GM12892 (cell line): ENCODE measurements at regions not wholly inside any gene's neighbourhood (a gene's known extent, or its start where the extent isn't known, plus 50 kb on each side); places are given as distances from the start of the nearest gene placed in this dataset.
"Not testable (repeated sequence)": the region's sequence is repeated elsewhere in the genome, so short reads cannot be mapped to it uniquely, and the experiment has no call there.

Source experiments
- DNase-seq: peaks from one replicate; pipeline ENCODE4 v3.0.0; 2011; ENCODE audit not compliant: insufficient read length
- FAIRE-seq: peaks from 2 replicates; lab custom pipeline; 2011; peaks lifted over from hg19 to GRCh38; lab: Jason Lieb, UNC
- POLR2A ChIP-seq: IDR thresholded peaks from 2 replicates; pipeline ENCODE4 v1.6.1; 2011; ENCODE audit warnings: low read depth, low read length, control low read depth
- POLR2AphosphoS5 ChIP-seq: IDR thresholded peaks from 2 replicates; pipeline ENCODE4 v1.6.1; 2011; ENCODE audit warnings: low read depth, low read length, control low read depth
- TAF1 ChIP-seq: IDR thresholded peaks from 2 replicates; pipeline ENCODE4 v1.6.1; 2011; ENCODE audit warnings: low read depth, mild to moderate bottlenecking, control low read depth, low read length, borderline replicate concordance

- no peak for TF ChIP-seq POLR2AphosphoS5
- TF ChIP-seq POLR2A = no peak
- no peak for TF ChIP-seq TAF1
- DNase-seq (no peak), FAIRE-seq (no peak)
These were observed 259.9 kb upstream of the DDHD1 start for GRCh38 chr14:53412819-53413675.

- DNase-seq (no peak), FAIRE-seq (no peak)
- TF ChIP-seq TAF1 (no peak), POLR2AphosphoS5 (no peak), POLR2A (no peak)
These were observed 258.0 kb upstream of the DDHD1 start for GRCh38 chr14:53411125-53411524.

DNA sequence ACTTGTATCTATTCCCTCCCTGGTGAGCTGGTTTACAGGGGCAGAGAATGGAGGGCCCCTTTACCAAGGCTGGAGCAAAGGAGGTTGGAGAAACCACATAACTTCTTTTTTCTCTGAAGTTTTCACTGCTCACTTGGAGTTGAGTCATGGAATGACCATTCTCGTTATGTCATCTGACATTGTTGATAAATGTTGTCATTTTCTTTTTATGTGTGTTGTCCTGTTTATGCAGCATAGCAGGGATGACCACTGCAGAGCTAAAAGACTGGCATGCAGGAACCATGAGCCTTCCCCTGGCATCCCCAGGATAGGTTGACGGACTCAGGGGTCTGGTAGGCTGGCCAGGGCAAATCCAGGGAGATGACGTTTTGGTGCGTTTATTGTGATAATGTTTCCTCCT is 256.8 kb upstream of the DDHD1 start:
- TF ChIP-seq POLR2A (no peak), POLR2AphosphoS5 (no peak), TAF1 (no peak)
- no peak for DNase-seq

GRCh38 chr14:53409289-53409688 is 256.2 kb upstream of the DDHD1 start:
- FAIRE-seq = no peak
- no peak for DNase-seq
- TF ChIP-seq POLR2A = no peak
- no peak for TF ChIP-seq POLR2AphosphoS5
- no peak for TF ChIP-seq TAF1

More for the DNA sequence above, 256.8 kb upstream of the DDHD1 start:
- no peak for FAIRE-seq

- no peak for DNase-seq
- no peak for FAIRE-seq
- TF ChIP-seq TAF1 = no peak
- no peak for TF ChIP-seq POLR2A
These were observed 255.2 kb upstream of the DDHD1 start for GRCh38 chr14:53408175-53408879.

- DNase-seq (no peak), FAIRE-seq (no peak)
- TF ChIP-seq TAF1 = no peak
These were observed 253.4 kb upstream of the DDHD1 start for GRCh38 chr14:53406519-53406918.

GRCh38 chr14:53401646-53402045 is 248.5 kb upstream of the DDHD1 start:
- DNase-seq = no peak
- TF ChIP-seq POLR2AphosphoS5 (no peak), POLR2A (no peak), TAF1 (no peak)
- FAIRE-seq = no peak

DNA sequence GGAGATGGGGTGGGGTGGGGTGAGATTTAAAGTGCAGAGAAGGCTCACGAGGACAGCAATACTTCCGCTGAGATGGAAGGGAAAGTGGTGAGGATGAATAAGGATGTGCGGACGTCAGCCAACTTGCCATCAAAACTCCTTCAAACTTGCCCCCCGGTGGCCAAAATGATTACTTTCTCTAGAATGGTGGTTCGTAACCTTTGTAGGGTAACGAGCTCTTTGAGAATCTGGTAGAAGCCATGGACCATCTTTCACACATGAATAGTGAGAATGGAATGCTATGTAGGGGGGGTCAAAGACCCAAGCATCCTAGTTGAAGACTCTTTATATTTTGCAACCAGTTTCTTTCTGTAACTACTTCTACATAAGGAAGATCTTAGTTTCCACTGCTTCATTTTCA is 245.9 kb upstream of the DDHD1 start:
- no peak for FAIRE-seq
- DNase-seq = no peak
- TF ChIP-seq POLR2AphosphoS5 = no peak
- no peak for TF ChIP-seq POLR2A
- no peak for TF ChIP-seq TAF1

DNA sequence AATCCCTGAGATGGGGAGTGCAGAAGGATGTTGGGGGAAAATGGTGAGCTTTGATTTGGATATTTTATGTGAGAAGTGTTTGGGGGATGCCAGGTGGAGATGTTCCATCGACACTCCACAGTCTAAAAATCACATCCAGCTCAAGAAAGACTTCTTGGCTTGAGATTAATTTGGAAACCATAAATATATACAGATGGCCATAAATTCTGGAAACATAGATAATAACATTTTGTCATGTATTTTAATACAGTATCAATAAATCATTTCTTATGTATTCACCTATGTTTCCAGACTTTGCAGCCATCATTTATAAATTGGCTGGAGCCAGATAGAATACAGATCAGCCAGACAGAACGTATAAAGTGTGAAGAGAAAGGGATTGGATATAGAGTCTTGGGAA is 245.5 kb upstream of the DDHD1 start:
- no peak for TF ChIP-seq POLR2AphosphoS5
- no peak for TF ChIP-seq POLR2A
- TF ChIP-seq TAF1 = no peak
- DNase-seq (no peak), FAIRE-seq (no peak)

DNA sequence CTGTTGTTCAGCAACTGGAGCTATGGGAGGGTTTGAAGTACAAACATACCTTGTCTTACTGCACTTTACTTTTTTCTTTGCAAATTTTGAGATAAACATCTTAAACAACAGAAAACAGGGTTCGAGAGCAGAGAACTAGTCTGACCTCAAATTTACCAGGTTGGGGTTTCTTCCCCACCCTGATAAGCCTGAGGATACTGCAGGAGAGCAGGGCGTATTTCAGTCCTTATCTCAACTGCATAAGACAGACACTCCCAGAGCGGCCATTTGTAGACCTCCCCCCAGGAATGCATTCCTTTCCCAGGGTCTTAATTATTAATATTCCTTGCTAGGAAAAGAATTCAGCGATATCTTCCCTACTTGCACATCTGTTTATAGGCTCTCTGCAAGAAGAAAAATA is 242.1 kb upstream of the DDHD1 start:
- not testable (repeated sequence) for FAIRE-seq, DNase-seq

DNA sequence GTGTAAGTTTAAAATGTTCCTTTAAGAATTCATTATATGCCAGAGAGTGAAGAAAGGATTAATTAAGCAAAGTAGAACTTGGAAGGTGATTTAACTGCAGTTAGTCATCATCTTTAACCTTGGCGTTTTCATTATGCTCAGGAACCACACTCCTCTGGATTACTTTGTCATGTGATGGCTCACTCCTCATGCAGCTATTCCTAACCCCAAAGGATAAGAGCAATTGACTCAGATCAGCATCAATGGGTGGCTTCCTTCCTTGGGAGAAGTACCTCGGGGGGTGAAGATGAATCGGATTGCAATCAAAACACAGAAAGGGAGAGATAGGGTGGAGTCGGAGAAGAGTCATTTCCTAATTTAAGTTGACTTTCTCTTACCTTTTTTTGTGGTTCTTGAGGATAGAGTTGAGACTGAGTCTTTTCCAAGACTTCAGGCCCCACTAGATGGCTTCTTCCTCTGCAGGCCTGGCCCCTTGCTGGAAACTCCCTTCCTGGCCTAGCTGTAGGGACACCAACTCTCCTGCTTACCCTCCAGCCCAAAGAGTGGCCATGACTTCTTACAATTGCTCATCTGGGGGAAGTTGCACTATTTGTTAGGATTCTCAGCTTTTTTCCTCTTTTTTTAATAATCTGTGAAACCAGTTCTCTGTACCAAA is 238.6 kb upstream of the DDHD1 start:
- FAIRE-seq (no peak), DNase-seq (no peak)
- TF ChIP-seq TAF1 (no peak), POLR2AphosphoS5 (no peak), POLR2A (no peak)

DNA sequence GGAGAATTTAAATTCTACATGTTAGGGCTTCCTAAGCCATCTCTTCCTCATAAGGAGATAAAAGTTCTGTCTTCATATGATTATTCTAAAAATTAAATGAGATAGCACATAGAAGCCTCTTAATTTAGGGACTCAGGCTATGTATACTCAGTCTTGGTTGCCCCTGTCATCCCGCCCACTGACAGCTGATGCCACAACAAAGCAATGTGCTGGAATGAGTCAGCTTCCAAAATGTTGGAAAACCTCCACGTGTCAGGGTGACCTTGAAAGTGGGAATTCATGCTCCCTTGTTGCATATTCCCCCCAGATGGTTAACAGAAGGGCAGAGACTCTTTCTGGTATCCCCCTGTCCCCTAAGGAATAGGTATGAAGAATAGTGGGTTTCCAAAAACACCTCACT is 238.0 kb upstream of the DDHD1 start:
- DNase-seq (no peak), FAIRE-seq (no peak)
- no peak for TF ChIP-seq POLR2A
- no peak for TF ChIP-seq TAF1
- no peak for TF ChIP-seq POLR2AphosphoS5
